DOHH2 (cell line): ENCODE measurements at regions not wholly inside any gene's neighbourhood (a gene's known extent, or its start where the extent isn't known, plus 50 kb on each side); places are given as distances from the start of the nearest gene placed in this dataset.

ENCODE experiments used
- EZH2phosphoT487 ChIP-seq: fragments of 200-600 bp; sonication (generic); IDR thresholded peaks from 2 replicates; pipeline ENCODE4 v1.6.1; 2017; ENCODE audit warnings: borderline replicate concordance, mild to moderate bottlenecking, antibody characterized with exemption, low read length, moderate library complexity, mixed read lengths
- TF ChIP-seq, protein P1 (sequence below): fragments of 200-600 bp; sonication (generic); IDR thresholded peaks from one replicate; pipeline ENCODE4 v1.5.1; 2014; ENCODE audit warnings: antibody characterized with exemption, mild to moderate bottlenecking, low read depth, low read length; ENCODE audit not compliant: poor library complexity, severe bottlenecking

DNA sequence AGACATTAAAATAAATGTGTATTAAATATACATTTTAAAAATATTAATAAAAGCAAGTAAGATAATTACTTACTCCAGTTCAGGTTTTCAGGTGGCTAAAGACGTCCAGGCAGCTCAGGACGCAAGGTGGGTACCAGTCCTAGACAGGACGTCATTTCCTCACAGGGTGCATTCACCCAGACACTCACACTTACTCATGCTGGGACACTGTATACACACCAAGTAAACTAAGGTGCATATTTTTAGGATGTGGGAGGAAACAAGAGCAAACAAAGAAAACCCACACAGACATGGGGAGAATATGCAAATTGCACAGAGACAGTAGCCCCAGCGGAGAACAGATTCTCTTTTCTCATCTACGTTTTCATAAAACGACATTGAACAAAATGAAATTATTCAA lies 457.9 kb downstream of the BRINP3 start:
- TF ChIP-seq, protein P1, sequence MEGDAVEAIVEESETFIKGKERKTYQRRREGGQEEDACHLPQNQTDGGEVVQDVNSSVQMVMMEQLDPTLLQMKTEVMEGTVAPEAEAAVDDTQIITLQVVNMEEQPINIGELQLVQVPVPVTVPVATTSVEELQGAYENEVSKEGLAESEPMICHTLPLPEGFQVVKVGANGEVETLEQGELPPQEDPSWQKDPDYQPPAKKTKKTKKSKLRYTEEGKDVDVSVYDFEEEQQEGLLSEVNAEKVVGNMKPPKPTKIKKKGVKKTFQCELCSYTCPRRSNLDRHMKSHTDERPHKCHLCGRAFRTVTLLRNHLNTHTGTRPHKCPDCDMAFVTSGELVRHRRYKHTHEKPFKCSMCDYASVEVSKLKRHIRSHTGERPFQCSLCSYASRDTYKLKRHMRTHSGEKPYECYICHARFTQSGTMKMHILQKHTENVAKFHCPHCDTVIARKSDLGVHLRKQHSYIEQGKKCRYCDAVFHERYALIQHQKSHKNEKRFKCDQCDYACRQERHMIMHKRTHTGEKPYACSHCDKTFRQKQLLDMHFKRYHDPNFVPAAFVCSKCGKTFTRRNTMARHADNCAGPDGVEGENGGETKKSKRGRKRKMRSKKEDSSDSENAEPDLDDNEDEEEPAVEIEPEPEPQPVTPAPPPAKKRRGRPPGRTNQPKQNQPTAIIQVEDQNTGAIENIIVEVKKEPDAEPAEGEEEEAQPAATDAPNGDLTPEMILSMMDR: no peak
- TF ChIP-seq EZH2phosphoT487: no peak
